GM12891 (cell line): ENCODE measurements at regions not wholly inside any gene's neighbourhood (a gene's known extent, or its start where the extent isn't known, plus 50 kb on each side); places are given as distances from the start of the nearest gene placed in this dataset.

ENCODE experiments used
- POLR2A ChIP-seq: IDR thresholded peaks from 2 replicates; pipeline ENCODE4 v1.6.1; 2011; ENCODE audit warnings: low read depth, low read length, control low read depth
- POLR2AphosphoS5 ChIP-seq: IDR thresholded peaks from 2 replicates; pipeline ENCODE4 v1.6.1; 2011; ENCODE audit warnings: low read depth, low read length, control low read depth
- POU2F2 ChIP-seq: IDR thresholded peaks from 2 replicates; pipeline ENCODE4 v1.6.1; 2011; ENCODE audit warnings: low read depth, mild to moderate bottlenecking, control low read depth, low read length, moderate library complexity
- TAF1 ChIP-seq: IDR thresholded peaks from 2 replicates; pipeline ENCODE4 v1.6.1; 2011; ENCODE audit warnings: low read depth, low read length, control low read depth

- TF ChIP-seq POLR2A = no peak
- no peak for TF ChIP-seq POLR2AphosphoS5
- TF ChIP-seq TAF1 = no peak
- TF ChIP-seq POU2F2 = no peak
Measured at GRCh38 chr16:6629110-6629509, 703.5 kb upstream of the RBFOX1 start.
